Activated T-helper 2 cell treated with anti-CD3 and anti-CD28 coated beads, Interferon-gamma antibody, Interleukin-2, Interleukin-4, amounts not matched to agents 10 μg/mL and 5 μg/mL and 100 μg/mL, durations not matched to agents 14 hours and 24 hours and 36 hours (primary cell): ENCODE measurements at regions not wholly inside any gene's neighbourhood (a gene's known extent, or its start where the extent isn't known, plus 50 kb on each side); places are given as distances from the start of the nearest gene placed in this dataset.
A peak's percentile ranks its signal among the peaks of the same experiment; 100 is the strongest.

Experiments used
- DNase-seq: peaks from one replicate; pipeline ENCODE4 v3.0.0; 2021; ENCODE audit warnings: low spot score
- H3K27ac Mint-ChIP-seq: one replicate; pipeline ENCODE4 v1.8.0; 2021; ENCODE audit warnings: mixed read lengths
- H3K27me3 Mint-ChIP-seq: one replicate; pipeline ENCODE4 v1.8.0; 2021; ENCODE audit warnings: low read depth, mixed read lengths
- H3K36me3 Mint-ChIP-seq: one replicate; pipeline ENCODE4 v1.8.0; 2021; ENCODE audit warnings: low read depth, mixed read lengths
- H3K4me1 Mint-ChIP-seq: one replicate; pipeline ENCODE4 v1.8.0; 2021; ENCODE audit warnings: low read depth, mixed read lengths
- H3K4me3 Mint-ChIP-seq: one replicate; pipeline ENCODE4 v1.8.0; 2021; ENCODE audit warnings: low read depth, mild to moderate bottlenecking, moderate library complexity, mixed read lengths
- H3K9me3 Mint-ChIP-seq: one replicate; pipeline ENCODE4 v1.8.0; 2021; ENCODE audit warnings: mixed read lengths
- intact Hi-C: fragments of 100-400 bp; cut with micrococcal nuclease; formaldehyde crosslinking; loops from one replicate; pipeline ENCODE4 v1.15.1; 2023

- Mint-ChIP-seq H3K27me3 (no peaks in the 10 kb centered on the region), H3K4me1 (peaks cover 71% of the 10 kb centered on the region), H3K9me3 (no peaks in the 10 kb centered on the region), H3K36me3 (no peaks in the 10 kb centered on the region), H3K4me3 (no peak overlapping the region), H3K27ac (peak overlapping the region; percentile 72)
- DNase-seq: no peak
- intact Hi-C loops: no loop called here
Observed at GRCh38 chr1:234929369-234929768, 199.3 kb downstream of the TOMM20 start.

- Mint-ChIP-seq H3K4me1 (peaks cover 75% of the 10 kb centered on the region), H3K36me3 (peaks cover 6% of the 10 kb centered on the region), H3K4me3 (no peak overlapping the region), H3K9me3 (no peaks in the 10 kb centered on the region), H3K27me3 (no peaks in the 10 kb centered on the region), H3K27ac (peak overlapping the region; percentile 72)
- no peak for DNase-seq
- intact Hi-C loops: no loop called here
Observed at GRCh38 chr1:234928642-234929041, 200.0 kb downstream of the TOMM20 start.

- peak overlapping the region; percentile 98 for H3K27ac Mint-ChIP-seq
- H3K4me1 Mint-ChIP-seq: peaks cover 75% of the 10 kb centered on the region
- no peaks in the 10 kb centered on the region for H3K27me3 Mint-ChIP-seq
- peaks cover 11% of the 10 kb centered on the region for H3K36me3 Mint-ChIP-seq
- H3K9me3 Mint-ChIP-seq: no peaks in the 10 kb centered on the region
- intact Hi-C loops: loop anchor here (2.0 kb wide), 7 partner anchors 43 to 317 kb away; partner anchors contain the start of gene IRF2BP2
- H3K4me3 Mint-ChIP-seq: peak overlapping the region; percentile 72
- DNase-seq: no peak
Observed at GRCh38 chr1:234927971-234928640, 200.5 kb downstream of the TOMM20 start.

GRCh38 chr1:234927312-234927970 is 201.2 kb downstream of the TOMM20 start:
- DNase-seq: no peak
- intact Hi-C loops: loop anchor here (2.0 kb wide), 7 partner anchors 43 to 317 kb away; partner anchors contain the start of gene IRF2BP2
- Mint-ChIP-seq H3K4me3 (peak overlapping the region; percentile 72), H3K27ac (peak overlapping the region; percentile 98), H3K36me3 (peaks cover 11% of the 10 kb centered on the region), H3K9me3 (no peaks in the 10 kb centered on the region), H3K4me1 (peaks cover 69% of the 10 kb centered on the region), H3K27me3 (no peaks in the 10 kb centered on the region)

- H3K4me1 Mint-ChIP-seq: peaks cover 63% of the 10 kb centered on the region
- intact Hi-C loops: loop anchor here (1.0 to 2.0 kb wide), 13 partner anchors 12 to 316 kb away; partner anchors contain the start of gene IRF2BP2
- DNase-seq: peak; percentile 57
- H3K27ac Mint-ChIP-seq: peak overlapping the region; percentile 98
- no peaks in the 10 kb centered on the region for H3K27me3 Mint-ChIP-seq
- peaks cover 11% of the 10 kb centered on the region for H3K36me3 Mint-ChIP-seq
- H3K9me3 Mint-ChIP-seq: no peaks in the 10 kb centered on the region
- peak overlapping the region; percentile 72 for H3K4me3 Mint-ChIP-seq
Observed at GRCh38 chr1:234926559-234927311, 201.9 kb downstream of the TOMM20 start.

GRCh38 chr1:234926264-234926558 is 202.4 kb downstream of the TOMM20 start:
- Mint-ChIP-seq H3K4me3 (peak overlapping the region; percentile 72), H3K36me3 (peaks cover 11% of the 10 kb centered on the region), H3K27ac (peak overlapping the region; percentile 98), H3K9me3 (no peaks in the 10 kb centered on the region), H3K4me1 (peaks cover 58% of the 10 kb centered on the region), H3K27me3 (no peaks in the 10 kb centered on the region)
- no peak for DNase-seq
- intact Hi-C loops: loop anchor here (1.0 to 2.0 kb wide), 13 partner anchors 12 to 315 kb away; partner anchors contain the start of gene IRF2BP2

- DNase-seq: no peak
- peaks cover 58% of the 10 kb centered on the region for H3K4me1 Mint-ChIP-seq
- no peaks in the 10 kb centered on the region for H3K27me3 Mint-ChIP-seq
- peaks cover 11% of the 10 kb centered on the region for H3K36me3 Mint-ChIP-seq
- H3K27ac Mint-ChIP-seq: peak overlapping the region; percentile 98
- intact Hi-C loops: loop anchor here (1.0 to 2.0 kb wide), 13 partner anchors 13 to 315 kb away; partner anchors contain the start of gene IRF2BP2
- peak overlapping the region; percentile 72 for H3K4me3 Mint-ChIP-seq
- peaks cover under 1% of the 10 kb centered on the region for H3K9me3 Mint-ChIP-seq
Observed at GRCh38 chr1:234925440-234926263, 203.0 kb downstream of the TOMM20 start.

- H3K4me3 Mint-ChIP-seq: no peak overlapping the region
- H3K9me3 Mint-ChIP-seq: peaks cover 6% of the 10 kb centered on the region
- H3K36me3 Mint-ChIP-seq: peaks cover 11% of the 10 kb centered on the region
- DNase-seq: no peak
- peaks cover 58% of the 10 kb centered on the region for H3K4me1 Mint-ChIP-seq
- H3K27ac Mint-ChIP-seq: peak overlapping the region; percentile 98
- H3K27me3 Mint-ChIP-seq: no peaks in the 10 kb centered on the region
- intact Hi-C loops: no loop called here
Observed at GRCh38 chr1:234924450-234925355, 203.9 kb downstream of the TOMM20 start.

- peaks cover 47% of the 10 kb centered on the region for H3K4me1 Mint-ChIP-seq
- H3K27ac Mint-ChIP-seq: peak overlapping the region; percentile 5
- intact Hi-C loops: no loop called here
Observed at GRCh38 chr1:234923626-234924025, 205.0 kb downstream of the TOMM20 start.

GRCh38 chr1:234922987-234923386 is 205.7 kb downstream of the TOMM20 start:
- H3K36me3 Mint-ChIP-seq: peaks cover 11% of the 10 kb centered on the region
- no peaks in the 10 kb centered on the region for H3K27me3 Mint-ChIP-seq
- intact Hi-C loops: no loop called here
- no peak for DNase-seq
- no peak overlapping the region for H3K4me3 Mint-ChIP-seq
- H3K4me1 Mint-ChIP-seq: peaks cover 42% of the 10 kb centered on the region
- peaks cover 6% of the 10 kb centered on the region for H3K9me3 Mint-ChIP-seq
- no peak overlapping the region for H3K27ac Mint-ChIP-seq

More at GRCh38 chr1:234923626-234924025, 205.0 kb downstream of the TOMM20 start:
- Mint-ChIP-seq H3K27me3 (no peaks in the 10 kb centered on the region), H3K9me3 (peaks cover 6% of the 10 kb centered on the region), H3K36me3 (peaks cover 11% of the 10 kb centered on the region), H3K4me3 (no peak overlapping the region)
- DNase-seq: no peak

GRCh38 chr1:234921266-234922062 is 207.2 kb downstream of the TOMM20 start:
- Mint-ChIP-seq H3K36me3 (peaks cover 11% of the 10 kb centered on the region), H3K27me3 (no peaks in the 10 kb centered on the region), H3K4me3 (no peak overlapping the region), H3K4me1 (peaks cover 27% of the 10 kb centered on the region), H3K27ac (no peak overlapping the region), H3K9me3 (peaks cover 6% of the 10 kb centered on the region)
- intact Hi-C loops: no loop called here
- no peak for DNase-seq
